GM19452 (cell line): ENCODE measurements at regions not wholly inside any gene's neighbourhood (a gene's known extent, or its start where the extent isn't known, plus 50 kb on each side); places are given as distances from the start of the nearest gene placed in this dataset.

Experiments
- ATAC-seq: cut with Tn5 transposase; IDR thresholded peaks from one replicate; pipeline ENCODE4 v1.9.1; 2021; ENCODE audit not compliant: unreplicated experiment

DNA sequence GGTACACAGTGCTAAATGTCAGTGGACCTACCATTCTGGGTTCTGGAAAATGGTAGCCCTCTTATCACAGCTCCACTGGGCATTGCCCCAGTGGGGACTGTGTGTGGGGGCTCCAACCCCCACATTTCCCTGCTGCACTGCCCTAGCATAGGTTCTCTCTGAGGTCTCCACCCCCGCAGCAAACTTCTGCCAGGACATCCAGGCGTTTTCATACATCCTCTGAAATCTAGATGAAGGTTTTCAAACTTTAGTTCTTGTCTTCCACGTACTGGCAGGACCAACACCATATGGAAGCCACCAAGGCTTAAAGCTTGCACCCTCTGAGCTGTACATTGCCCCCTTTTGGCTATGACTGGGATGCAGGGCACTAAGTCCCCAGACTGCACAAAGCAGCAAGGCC is 788.2 kb upstream of the ALCAM start:
- ATAC-seq: no peak

- ATAC-seq: no peak
These were observed 784.6 kb upstream of the ALCAM start for GRCh38 chr3:104582092-104582491.

GRCh38 chr3:104584682-104585081 is 782.0 kb upstream of the ALCAM start:
- no peak for ATAC-seq

DNA sequence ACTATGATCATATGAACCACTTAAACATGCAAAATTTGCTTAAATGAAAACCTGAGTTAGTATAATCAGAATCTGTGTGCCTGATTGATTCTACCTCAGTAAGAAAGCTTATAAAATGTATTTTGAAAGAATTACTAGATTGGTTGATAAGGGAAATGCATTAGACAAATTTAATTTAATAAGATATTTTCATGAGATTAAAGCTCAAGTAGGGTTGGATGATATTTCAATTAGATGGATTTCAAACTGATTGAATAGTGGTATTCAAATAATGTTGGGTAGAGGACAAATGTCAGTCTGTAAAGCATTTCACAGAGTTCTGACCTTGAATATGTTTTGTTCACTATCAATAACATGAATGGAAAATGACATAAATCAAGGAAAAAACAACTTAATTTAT is 780.4 kb upstream of the ALCAM start:
- ATAC-seq: no peak

DNA sequence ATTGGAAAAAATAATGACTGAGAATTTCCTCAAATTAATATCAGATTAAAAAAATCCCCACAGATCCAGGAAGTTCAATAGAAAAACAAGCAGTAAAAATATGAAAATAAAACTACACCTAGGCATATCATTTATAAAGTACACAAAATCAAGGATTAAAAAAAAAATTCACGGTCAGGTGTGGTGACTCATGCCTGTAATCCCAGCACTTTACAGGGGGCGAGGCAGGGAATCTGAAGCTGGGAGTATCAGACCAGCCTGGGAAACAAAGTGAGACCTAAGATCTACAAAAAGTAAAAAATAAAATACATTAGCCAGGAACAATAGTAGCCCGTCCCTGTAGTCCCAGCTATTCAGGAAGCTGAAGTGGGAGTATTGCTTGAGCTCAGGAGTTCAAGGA is 778.3 kb upstream of the ALCAM start:
- ATAC-seq: no peak

GRCh38 chr3:104591776-104592175 is 774.9 kb upstream of the ALCAM start:
- no peak for ATAC-seq

- ATAC-seq: no peak
These were observed 772.2 kb upstream of the ALCAM start for GRCh38 chr3:104594491-104594890.

- ATAC-seq: no peak
These were observed 770.7 kb upstream of the ALCAM start for GRCh38 chr3:104596054-104596453.

GRCh38 chr3:104596551-104596950 is 770.2 kb upstream of the ALCAM start:
- peak; percentile 83 for ATAC-seq

DNA sequence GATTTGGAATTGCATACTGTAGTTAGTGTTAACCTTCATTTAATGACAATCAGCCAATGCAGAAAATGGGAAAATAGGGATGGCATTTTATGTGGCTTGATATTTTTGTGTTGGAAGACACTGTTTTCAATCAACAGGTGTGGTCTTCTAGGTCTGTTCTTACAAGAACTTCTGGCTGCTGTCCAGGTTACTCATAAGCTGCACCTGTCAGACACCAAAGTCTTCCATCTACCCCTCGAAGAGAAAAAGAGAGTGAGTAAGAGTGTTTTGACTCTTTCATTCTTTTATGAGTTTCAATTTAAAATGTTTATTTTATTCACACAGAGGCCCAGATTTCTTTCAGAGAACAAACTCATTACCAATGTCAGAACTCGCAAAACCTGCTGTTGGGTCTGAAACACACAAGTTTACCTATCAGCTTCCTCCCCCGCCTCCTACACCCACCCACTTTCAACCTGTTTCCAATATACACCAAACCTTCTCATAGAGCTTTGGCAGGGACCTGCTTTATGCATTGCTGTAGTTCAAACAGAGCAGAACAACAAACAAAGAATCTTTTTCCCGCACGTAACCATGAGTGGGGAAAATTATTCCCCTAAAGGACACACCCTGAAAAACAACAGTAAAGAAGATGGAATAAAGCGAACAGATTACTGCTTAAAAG is 767.7 kb upstream of the ALCAM start:
- no peak for ATAC-seq

DNA sequence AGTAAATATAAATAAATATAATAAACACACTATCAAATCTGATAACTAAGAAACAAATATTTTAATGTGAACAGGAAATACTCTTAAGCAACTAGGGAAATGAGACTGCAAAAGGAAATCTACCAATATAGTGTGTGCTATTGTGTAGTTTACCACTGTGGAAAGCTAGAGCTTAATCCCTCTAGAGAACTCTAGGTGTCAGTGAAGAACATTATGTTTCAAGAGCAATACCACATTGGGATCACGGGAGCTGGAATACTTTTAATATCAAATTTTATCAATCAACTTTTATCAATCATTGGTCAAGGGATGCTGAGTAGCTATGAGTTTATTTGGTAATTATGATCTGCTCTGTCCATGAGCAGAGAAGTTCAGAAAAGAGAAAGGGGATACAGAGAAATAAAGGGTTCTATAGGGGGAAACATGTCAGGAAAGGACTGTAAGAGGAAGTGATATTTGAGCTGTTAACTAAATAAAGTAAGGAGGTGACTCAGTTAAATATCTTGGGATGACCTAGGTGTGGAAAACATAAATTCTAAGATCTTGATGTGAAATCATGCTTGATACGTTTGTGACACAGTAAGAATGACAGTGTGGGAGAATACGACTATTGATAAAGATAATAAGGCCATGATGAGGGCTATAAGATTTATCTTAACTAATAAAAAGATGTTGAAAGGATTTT is 762.2 kb upstream of the ALCAM start:
- no peak for ATAC-seq

- ATAC-seq: no peak
These were observed 759.9 kb upstream of the ALCAM start for GRCh38 chr3:104606812-104607211.

- no peak for ATAC-seq
These were observed 755.7 kb upstream of the ALCAM start for GRCh38 chr3:104610730-104611652.

DNA sequence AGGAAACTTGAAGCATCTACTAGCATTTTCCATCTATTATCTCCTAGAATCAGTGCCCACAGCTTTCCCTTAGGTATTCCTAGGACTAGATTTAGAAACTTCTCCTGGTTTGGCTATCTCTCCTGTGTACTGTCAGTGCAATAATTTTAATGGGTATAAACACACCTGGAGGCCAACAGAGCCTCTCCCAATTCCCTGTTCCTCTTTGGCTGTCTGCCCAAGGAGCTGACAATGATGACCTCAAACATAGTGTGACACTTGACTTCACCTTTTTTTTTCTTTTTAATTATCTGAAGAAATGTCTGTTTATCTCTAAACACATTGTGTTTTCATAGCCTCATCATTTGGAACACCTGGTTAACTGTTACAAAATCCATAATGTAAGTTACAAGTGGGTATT is 754.5 kb upstream of the ALCAM start:
- ATAC-seq: no peak

DNA sequence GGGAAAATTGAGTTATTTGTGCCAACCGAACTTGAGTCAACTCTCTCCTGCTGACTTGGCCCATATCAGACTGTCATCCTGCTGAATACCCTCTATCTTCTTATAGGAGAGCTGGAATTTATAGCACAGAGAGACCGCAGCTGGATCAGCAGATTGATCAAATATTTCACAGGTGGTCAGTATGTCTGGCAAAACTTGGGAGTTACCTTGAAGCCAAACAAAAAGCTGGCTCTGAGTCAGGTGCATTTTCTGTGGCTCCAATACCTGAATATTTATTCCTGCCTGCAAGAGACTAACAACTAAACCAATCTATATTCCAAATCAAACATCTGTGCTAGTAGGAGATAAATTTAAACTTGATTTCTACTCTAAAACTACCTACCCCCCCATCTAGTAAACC is 752.1 kb upstream of the ALCAM start:
- ATAC-seq: no peak

- ATAC-seq: peak; percentile 73
These were observed 738.4 kb upstream of the ALCAM start for GRCh38 chr3:104628185-104628789.

DNA sequence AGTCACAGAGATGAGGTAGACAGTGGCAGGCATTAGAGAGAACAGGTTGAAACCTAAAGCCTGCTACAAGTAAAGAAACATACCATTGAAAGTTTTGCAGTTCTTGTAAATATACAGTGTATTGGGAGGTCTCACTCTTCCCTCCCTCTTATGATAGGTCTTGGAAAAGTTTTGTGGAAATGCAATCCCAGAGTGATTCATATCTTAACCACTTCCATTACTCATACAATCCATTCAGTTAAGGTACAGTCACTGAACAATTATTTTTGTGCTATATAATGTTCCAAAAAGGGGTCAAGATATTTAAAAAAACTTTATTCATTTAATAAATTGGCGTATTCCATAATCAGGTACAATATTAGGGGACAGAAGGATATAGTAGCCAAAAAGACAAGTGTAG is 737.7 kb upstream of the ALCAM start:
- no peak for ATAC-seq

- no peak for ATAC-seq
These were observed 735.5 kb upstream of the ALCAM start for GRCh38 chr3:104631254-104631653.

DNA sequence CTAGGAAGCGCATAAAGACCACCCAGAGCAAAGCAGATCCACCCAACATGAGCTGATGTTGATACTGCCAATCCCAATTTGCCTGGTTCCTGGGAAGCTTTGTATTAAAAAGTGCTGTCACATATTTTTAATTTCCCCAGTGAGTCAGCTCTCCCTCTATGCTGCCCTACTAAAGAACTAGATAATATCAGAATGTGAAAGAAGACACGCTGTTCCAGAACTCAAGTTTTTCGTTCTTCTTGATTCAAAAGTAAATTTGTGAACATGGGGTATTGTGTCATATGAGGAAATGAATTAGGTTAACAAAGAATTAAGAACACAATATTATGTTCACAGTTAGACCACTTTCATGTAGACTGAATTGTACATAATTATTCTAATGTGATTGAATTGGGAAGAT is 734.2 kb upstream of the ALCAM start:
- no peak for ATAC-seq

DNA sequence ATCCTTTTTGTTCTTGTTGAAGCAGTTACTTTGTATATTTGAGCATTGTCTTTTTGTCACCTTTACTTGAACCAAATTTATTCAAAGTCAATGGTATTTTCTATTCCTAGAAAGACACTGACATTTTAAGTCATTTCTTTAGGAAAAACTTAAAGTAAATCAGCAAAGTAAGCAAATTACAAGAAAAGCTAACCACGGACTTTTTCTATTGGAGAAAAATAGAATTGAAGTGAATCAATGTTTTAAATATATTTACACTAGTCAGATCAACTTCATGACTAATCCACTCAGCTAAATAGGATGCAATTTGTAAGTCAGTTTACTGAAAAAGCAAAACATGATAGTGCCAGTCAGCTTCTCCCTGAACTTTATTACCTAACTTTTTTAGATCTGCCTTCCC is 733.8 kb upstream of the ALCAM start:
- ATAC-seq: no peak

DNA sequence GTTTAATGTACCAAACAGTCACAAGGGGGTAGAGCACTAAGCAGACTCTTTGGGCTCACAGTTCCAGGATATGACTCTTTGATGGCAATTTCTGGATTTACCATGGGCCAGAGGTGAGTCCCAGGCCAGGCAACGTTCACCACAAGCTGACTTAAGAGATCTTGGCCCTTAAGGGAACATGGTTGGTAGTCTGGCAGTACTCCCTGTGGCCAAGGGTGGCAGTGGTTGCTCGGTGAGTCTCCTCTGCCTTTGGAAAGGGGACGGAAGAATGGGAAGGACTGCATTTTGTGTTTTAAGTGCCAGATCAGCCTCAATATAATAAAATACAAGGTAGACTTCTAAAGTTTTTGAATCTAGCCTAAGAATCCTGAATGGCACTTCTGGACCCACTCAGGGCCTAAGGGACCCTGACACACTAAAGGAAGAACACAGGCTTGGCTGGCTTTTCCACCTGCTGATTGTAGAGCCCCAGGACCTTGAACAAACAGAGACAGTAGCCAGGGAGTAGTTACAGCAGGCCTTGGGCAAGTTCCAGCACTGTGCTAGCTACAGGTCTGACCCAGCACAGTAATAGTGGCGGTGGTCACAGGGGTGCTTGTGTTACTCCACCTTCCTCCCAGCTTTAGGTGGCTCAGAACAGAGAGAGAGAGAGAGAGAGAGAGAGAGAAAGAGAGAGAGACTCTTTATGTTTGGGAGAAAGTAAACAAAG is 730.7 kb upstream of the ALCAM start:
- no peak for ATAC-seq
